Calu3 (cell line): ENCODE measurements at regions not wholly inside any gene's neighbourhood (a gene's known extent, or its start where the extent isn't known, plus 50 kb on each side); places are given as distances from the start of the nearest gene placed in this dataset.

Experiments used
- BruUV-seq: library from RNA; stranded (reverse); fragments of 400-500 nt; replicated peaks from 2 replicates; lab custom pipeline; 2021; lab: Mats Ljungman, UMichigan
- CTCF ChIA-PET: fragments of 300-600 bp; sonication (Branson Sonifier 250); formaldehyde crosslinking; loops from one replicate; lab custom pipeline; 2022; ENCODE audit warnings: antibody characterized with exemption; lab: Charles Lee
- DNase-seq: peaks from one replicate; pipeline ENCODE4 v3.0.0; 2022
- H3K27ac Mint-ChIP-seq: one replicate; pipeline ENCODE4 v1.8.0; 2022; ENCODE audit warnings: mixed read lengths; ENCODE audit not compliant: unreplicated experiment
- H3K27me3 Mint-ChIP-seq: one replicate; pipeline ENCODE4 v1.8.0; 2022; ENCODE audit warnings: mixed read lengths; ENCODE audit not compliant: unreplicated experiment
- H3K36me3 Mint-ChIP-seq: one replicate; pipeline ENCODE4 v1.8.0; 2022; ENCODE audit warnings: mild to moderate bottlenecking, moderate library complexity, mixed read lengths; ENCODE audit not compliant: insufficient read depth, unreplicated experiment
- H3K4me1 Mint-ChIP-seq: one replicate; pipeline ENCODE4 v1.8.0; 2022; ENCODE audit warnings: mild to moderate bottlenecking, low read depth, mixed read lengths; ENCODE audit not compliant: unreplicated experiment
- H3K4me3 Mint-ChIP-seq: one replicate; pipeline ENCODE4 v1.8.0; 2022; ENCODE audit warnings: mild to moderate bottlenecking, low read depth, moderate library complexity, mixed read lengths; ENCODE audit not compliant: unreplicated experiment
- H3K9me3 Mint-ChIP-seq: one replicate; pipeline ENCODE4 v1.8.0; 2022; ENCODE audit warnings: low read depth, mixed read lengths; ENCODE audit not compliant: unreplicated experiment
- CTCF ChIP-seq: fragments of 200-600 bp; IDR thresholded peaks from one replicate; pipeline ENCODE4 v1.8.0; 2022; ENCODE audit warnings: antibody characterized with exemption; ENCODE audit not compliant: unreplicated experiment
- intact Hi-C: fragments of 100-400 bp; cut with micrococcal nuclease; formaldehyde crosslinking; loops from one replicate; pipeline ENCODE4 v1.10.0; 2022; ENCODE audit not compliant: unreplicated experiment

- Mint-ChIP-seq H3K27ac (no peak overlapping the region), H3K4me1 (no peaks in the 10 kb centered on the region), H3K27me3 (no peaks in the 10 kb centered on the region), H3K36me3 (no peaks in the 10 kb centered on the region), H3K4me3 (no peak overlapping the region), H3K9me3 (peaks cover 2% of the 10 kb centered on the region)
- no peak for DNase-seq
- TF ChIP-seq CTCF = no peak
- intact Hi-C loops = no loop called here
- no TSS peak for BruUV-seq
- CTCF ChIA-PET = no interaction called here
Measured at GRCh38 chr1:195306281-195306680, 1302.0 kb downstream of the KCNT2 start.

- Mint-ChIP-seq H3K27me3 (no peaks in the 10 kb centered on the region), H3K9me3 (no peaks in the 10 kb centered on the region), H3K27ac (no peak overlapping the region), H3K36me3 (no peaks in the 10 kb centered on the region), H3K4me3 (no peak overlapping the region), H3K4me1 (no peaks in the 10 kb centered on the region)
- intact Hi-C loops = no loop called here
- BruUV-seq = no TSS peak
- no peak for DNase-seq
- TF ChIP-seq CTCF = no peak
- CTCF ChIA-PET = no interaction called here
Measured at GRCh38 chr1:195294911-195295310, 1313.3 kb downstream of the KCNT2 start.

- Mint-ChIP-seq H3K36me3 (no peaks in the 10 kb centered on the region), H3K4me1 (no peaks in the 10 kb centered on the region), H3K27ac (no peak overlapping the region), H3K9me3 (no peaks in the 10 kb centered on the region), H3K27me3 (no peaks in the 10 kb centered on the region), H3K4me3 (no peak overlapping the region)
- DNase-seq = no peak
- no peak for TF ChIP-seq CTCF
- CTCF ChIA-PET = interaction anchor here (0.6 kb wide), 1 partner anchor 862 kb away, joined by 3 read pairs; no protein-coding TSS in a partner anchor
- BruUV-seq = no TSS peak
- intact Hi-C loops = no loop called here
Measured at GRCh38 chr1:195278644-195279043, 1329.6 kb downstream of the KCNT2 start.

GRCh38 chr1:195275710-195276109, 1332.5 kb downstream of the KCNT2 start:
- Mint-ChIP-seq H3K27ac (no peak overlapping the region), H3K27me3 (no peaks in the 10 kb centered on the region), H3K4me1 (no peaks in the 10 kb centered on the region), H3K4me3 (no peak overlapping the region), H3K36me3 (no peaks in the 10 kb centered on the region), H3K9me3 (no peaks in the 10 kb centered on the region)
- TF ChIP-seq CTCF = no peak
- DNase-seq = no peak
- intact Hi-C loops = no loop called here
- BruUV-seq = no TSS peak
- CTCF ChIA-PET = no interaction called here
